ENCODE measurements at regions not wholly inside any gene's neighbourhood (a gene's known extent, or its start where the extent isn't known, plus 50 kb on each side); places are given as distances from the start of the nearest gene placed in this dataset.

DNA sequence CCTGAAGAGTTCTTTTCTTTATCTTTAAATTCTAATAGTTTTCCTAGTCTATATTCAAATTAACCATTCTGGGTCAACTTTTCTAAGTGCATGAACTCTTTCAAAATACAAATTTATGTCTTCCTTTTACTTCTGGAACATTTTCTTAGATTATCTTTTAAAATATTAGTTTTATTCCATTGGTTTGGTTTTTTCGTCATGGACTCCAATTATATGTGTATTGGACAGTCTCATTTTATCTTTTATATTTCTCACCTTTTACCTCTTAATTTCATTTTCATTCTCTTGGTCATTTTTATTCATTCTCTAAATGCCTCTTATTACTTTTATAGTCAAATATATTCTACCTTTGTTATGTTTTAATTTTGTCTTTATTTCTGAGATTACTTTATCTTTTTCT is 356.7 kb upstream of the MMS22L start:
- no peak for TF ChIP-seq EZH2phosphoT487 (conservative IDR thresholded peaks at IDR 0.05; ENCODE audit: low read length)
- TF ChIP-seq, protein P1, sequence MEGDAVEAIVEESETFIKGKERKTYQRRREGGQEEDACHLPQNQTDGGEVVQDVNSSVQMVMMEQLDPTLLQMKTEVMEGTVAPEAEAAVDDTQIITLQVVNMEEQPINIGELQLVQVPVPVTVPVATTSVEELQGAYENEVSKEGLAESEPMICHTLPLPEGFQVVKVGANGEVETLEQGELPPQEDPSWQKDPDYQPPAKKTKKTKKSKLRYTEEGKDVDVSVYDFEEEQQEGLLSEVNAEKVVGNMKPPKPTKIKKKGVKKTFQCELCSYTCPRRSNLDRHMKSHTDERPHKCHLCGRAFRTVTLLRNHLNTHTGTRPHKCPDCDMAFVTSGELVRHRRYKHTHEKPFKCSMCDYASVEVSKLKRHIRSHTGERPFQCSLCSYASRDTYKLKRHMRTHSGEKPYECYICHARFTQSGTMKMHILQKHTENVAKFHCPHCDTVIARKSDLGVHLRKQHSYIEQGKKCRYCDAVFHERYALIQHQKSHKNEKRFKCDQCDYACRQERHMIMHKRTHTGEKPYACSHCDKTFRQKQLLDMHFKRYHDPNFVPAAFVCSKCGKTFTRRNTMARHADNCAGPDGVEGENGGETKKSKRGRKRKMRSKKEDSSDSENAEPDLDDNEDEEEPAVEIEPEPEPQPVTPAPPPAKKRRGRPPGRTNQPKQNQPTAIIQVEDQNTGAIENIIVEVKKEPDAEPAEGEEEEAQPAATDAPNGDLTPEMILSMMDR (IDR thresholded peaks at IDR 0.05; ENCODE audit: insufficient read depth, low read length, poor library complexity, severe bottlenecking): no peak

DNA sequence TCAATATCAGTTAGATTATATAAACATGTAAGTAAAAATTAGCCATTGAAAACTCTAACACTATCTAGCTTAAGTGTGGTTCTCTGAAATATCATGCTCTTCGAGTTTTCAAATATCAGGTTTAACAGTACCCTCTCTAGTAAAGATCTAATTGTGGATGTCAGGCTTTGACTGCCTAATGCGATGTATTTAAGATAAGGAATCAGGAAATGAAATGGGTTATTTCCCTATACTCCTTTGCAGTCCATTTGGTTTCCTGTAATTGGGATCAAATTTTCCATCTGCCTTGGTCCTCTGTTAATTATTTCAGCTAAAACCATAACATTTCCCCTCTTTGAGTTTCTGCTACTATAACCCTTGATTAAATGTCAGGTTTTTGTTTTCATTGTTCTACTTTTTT is 361.3 kb upstream of the MMS22L start:
- Histone ChIP-seq H3K9ac (ENCODE audit: low read length) (no peak overlapping the region), H3K27ac (ENCODE audit: low read depth, low read length) (no peak overlapping the region), H3F3A (ENCODE audit: insufficient read depth) (no peaks in the 10 kb centered on the region), H3K9me3 (ENCODE audit: insufficient read depth, low read length) (no peaks in the 10 kb centered on the region), H4K20me1 (ENCODE audit: low read depth, low read length) (no peaks in the 10 kb centered on the region), H3K4me2 (ENCODE audit: low read depth, low read length, poor library complexity, severe bottlenecking) (no peak overlapping the region), H3K36me3 (ENCODE audit: low read length) (no peaks in the 10 kb centered on the region), H3K27me3 (ENCODE audit: low read length) (no peaks in the 10 kb centered on the region), H3K79me2 (ENCODE audit: insufficient read depth, low read length) (no peaks in the 10 kb centered on the region), H3K4me3 (ENCODE audit: insufficient read depth, low read length, poor library complexity, severe bottlenecking) (no peak overlapping the region), H2AFZ (ENCODE audit: low read depth, low read length, severe bottlenecking) (no peak overlapping the region), H3K9me2 (replicated peaks; ENCODE audit: insufficient read depth, low read length) (no peaks in the 10 kb centered on the region)
- TF ChIP-seq, protein P1 (IDR thresholded peaks at IDR 0.05; ENCODE audit: insufficient read depth, low read length, poor library complexity, severe bottlenecking): no peak
- TF ChIP-seq EZH2phosphoT487 (conservative IDR thresholded peaks at IDR 0.05; ENCODE audit: low read length): no peak

More for the DNA sequence above, 356.7 kb upstream of the MMS22L start:
- Histone ChIP-seq H3F3A (ENCODE audit: insufficient read depth) (no peaks in the 10 kb centered on the region), H2AFZ (ENCODE audit: low read depth, low read length, severe bottlenecking) (no peak overlapping the region), H3K79me2 (ENCODE audit: insufficient read depth, low read length) (no peaks in the 10 kb centered on the region), H3K27ac (ENCODE audit: low read depth, low read length) (no peak overlapping the region), H3K9me2 (replicated peaks; ENCODE audit: insufficient read depth, low read length) (no peaks in the 10 kb centered on the region), H3K27me3 (ENCODE audit: low read length) (no peaks in the 10 kb centered on the region), H3K4me2 (ENCODE audit: low read depth, low read length, poor library complexity, severe bottlenecking) (no peak overlapping the region), H3K9ac (ENCODE audit: low read length) (no peak overlapping the region), H4K20me1 (ENCODE audit: low read depth, low read length) (no peaks in the 10 kb centered on the region), H3K36me3 (ENCODE audit: low read length) (no peaks in the 10 kb centered on the region), H3K4me3 (ENCODE audit: insufficient read depth, low read length, poor library complexity, severe bottlenecking) (no peak overlapping the region), H3K9me3 (ENCODE audit: insufficient read depth, low read length) (no peaks in the 10 kb centered on the region)

- H3K27me3 ChIP-seq (ENCODE audit: low read length): no peaks in the 10 kb centered on the region
- H3K4me3 ChIP-seq (ENCODE audit: insufficient read depth, low read length, poor library complexity, severe bottlenecking): no peak overlapping the region
- H4K20me1 ChIP-seq (ENCODE audit: low read depth, low read length): no peaks in the 10 kb centered on the region
- no peak overlapping the region for H3K27ac ChIP-seq (ENCODE audit: low read depth, low read length)
- H3K9ac ChIP-seq (ENCODE audit: low read length): no peak overlapping the region
- H3K79me2 ChIP-seq (ENCODE audit: insufficient read depth, low read length): no peaks in the 10 kb centered on the region
- no peaks in the 10 kb centered on the region for H3K9me3 ChIP-seq (ENCODE audit: insufficient read depth, low read length)
- no peak overlapping the region for H3K4me2 ChIP-seq (ENCODE audit: low read depth, low read length, poor library complexity, severe bottlenecking)
- no peaks in the 10 kb centered on the region for H3F3A ChIP-seq (ENCODE audit: insufficient read depth)
- H3K9me2 ChIP-seq (replicated peaks; ENCODE audit: insufficient read depth, low read length): no peaks in the 10 kb centered on the region
- H2AFZ ChIP-seq (ENCODE audit: low read depth, low read length, severe bottlenecking): no peak overlapping the region
- TF ChIP-seq, protein P1 (IDR thresholded peaks at IDR 0.05; ENCODE audit: insufficient read depth, low read length, poor library complexity, severe bottlenecking): no peak
- TF ChIP-seq EZH2phosphoT487 (conservative IDR thresholded peaks at IDR 0.05; ENCODE audit: low read length): no peak
- no peaks in the 10 kb centered on the region for H3K36me3 ChIP-seq (ENCODE audit: low read length)
Measured at GRCh38 chr6:97645757-97646156, 362.7 kb upstream of the MMS22L start.
